PC-9 (cell line): ENCODE measurements at regions not wholly inside any gene's neighbourhood (a gene's known extent, or its start where the extent isn't known, plus 50 kb on each side); places are given as distances from the start of the nearest gene placed in this dataset.

Experiments
- BruUV-seq: library from RNA; stranded (reverse); fragments of 400-500 nt; replicated peaks from 2 replicates; lab custom pipeline; 2021; lab: Mats Ljungman, UMichigan
- CTCF ChIA-PET: fragments of 300-600 bp; sonication (Branson Sonifier 250); formaldehyde crosslinking; loops from one replicate; lab custom pipeline; 2022; ENCODE audit warnings: antibody characterized with exemption; lab: Charles Lee
- POLR2A ChIA-PET: fragments of 300-600 bp; sonication (Branson Sonifier 250); formaldehyde crosslinking; loops from one replicate; lab custom pipeline; 2022; ENCODE audit warnings: antibody characterized with exemption; ENCODE audit not compliant: unreplicated experiment; lab: Charles Lee
- DNase-seq, 2 experiments: peaks; one replicate each; pipeline versions ENCODE4 v3.0.0 to v3.0.0-alpha.2; 2015 to 2022; ENCODE audit warnings: mixed read lengths in 1 of 2
- H2AFZ ChIP-seq: fragments of 200-600 bp; sonication (generic); 2 replicates; pipeline ENCODE4 v1.8.1; 2017; ENCODE audit warnings: antibody characterized with exemption
- H3F3A ChIP-seq: fragments of 200-600 bp; sonication (generic); 2 replicates; pipeline ENCODE4 v1.8.1; 2017; ENCODE audit warnings: antibody characterized with exemption, mild to moderate bottlenecking, low read depth; ENCODE audit not compliant: insufficient read depth
- H3K27ac ChIP-seq: fragments of 200-600 bp; sonication (generic); 2 replicates; pipeline ENCODE4 v1.6.1; 2016; ENCODE audit warnings: mixed run types
- H3K27me3 ChIP-seq: fragments of 200-600 bp; sonication (generic); 2 replicates; pipeline ENCODE4 v1.6.1; 2016; ENCODE audit warnings: low read depth, mixed run types; ENCODE audit not compliant: insufficient read depth
- H3K36me3 ChIP-seq: fragments of 200-600 bp; sonication (generic); 2 replicates; pipeline ENCODE4 v1.6.1; 2016; ENCODE audit warnings: low read depth, mixed run types
- H3K4me1 ChIP-seq: fragments of 200-600 bp; sonication (generic); replicated peaks from 2 replicates; pipeline ENCODE4 v1.6.1; 2016; ENCODE audit warnings: mixed run types; ENCODE audit not compliant: insufficient read depth
- H3K4me2 ChIP-seq: fragments of 200-600 bp; sonication (generic); 2 replicates; pipeline ENCODE4 v1.6.1; 2017; ENCODE audit warnings: mixed run types
- H3K4me3 ChIP-seq: fragments of 200-600 bp; sonication (generic); 2 replicates; pipeline ENCODE4 v1.6.1; 2016; ENCODE audit warnings: mixed run types
- H3K79me2 ChIP-seq: fragments of 200-600 bp; sonication (generic); 2 replicates; pipeline ENCODE4 v1.6.1; 2017; ENCODE audit warnings: low read depth, mixed run types
- H3K9me2 ChIP-seq: fragments of 200-600 bp; sonication (generic); 2 replicates; pipeline ENCODE4 v1.8.1; 2017; ENCODE audit warnings: mild to moderate bottlenecking; ENCODE audit not compliant: insufficient read depth
- H3K9me3 ChIP-seq: fragments of 200-600 bp; sonication (generic); 2 replicates; pipeline ENCODE4 v1.8.1; 2016; ENCODE audit warnings: low read depth; ENCODE audit not compliant: insufficient read depth
- H4K20me1 ChIP-seq: fragments of 200-600 bp; sonication (generic); 2 replicates; pipeline ENCODE4 v1.8.1; 2017; ENCODE audit not compliant: insufficient read depth
- CTCF ChIP-seq: fragments of 200-600 bp; sonication (generic); conservative IDR thresholded peaks from 2 replicates; pipeline ENCODE4 v1.6.1; 2017; ENCODE audit warnings: mixed run types, antibody characterized with exemption, mild to moderate bottlenecking, moderate library complexity
- EZH2 ChIP-seq: fragments of 200-600 bp; sonication (generic); IDR thresholded peaks from 2 replicates; pipeline ENCODE4 v1.8.0; 2017; ENCODE audit warnings: antibody characterized with exemption, low read depth
- intact Hi-C: fragments of 100-400 bp; cut with micrococcal nuclease; formaldehyde crosslinking; loops from one replicate; pipeline ENCODE4 v1.10.0; 2022; ENCODE audit not compliant: unreplicated experiment

- POLR2A ChIA-PET: no interaction called here
- H3F3A ChIP-seq: no peaks in the 10 kb centered on the region
- CTCF ChIA-PET: no interaction called here
- BruUV-seq: no TSS peak
- H3K27ac ChIP-seq: no peak overlapping the region
- intact Hi-C loops: no loop called here
- no peak overlapping the region for H3K4me3 ChIP-seq
- H3K36me3 ChIP-seq: no peaks in the 10 kb centered on the region
- H3K27me3 ChIP-seq: no peaks in the 10 kb centered on the region
- H4K20me1 ChIP-seq: no peaks in the 10 kb centered on the region
- no peaks in the 10 kb centered on the region for H3K4me1 ChIP-seq
- H2AFZ ChIP-seq: no peak overlapping the region
- no peak for DNase-seq
- no peaks in the 10 kb centered on the region for H3K79me2 ChIP-seq
- H3K9me3 ChIP-seq: no peaks in the 10 kb centered on the region
- H3K9me2 ChIP-seq: no peaks in the 10 kb centered on the region; the same call in 1 of the 2 replicates
- no peak overlapping the region for H3K4me2 ChIP-seq
- TF ChIP-seq EZH2 (no peak), CTCF (no peak)
Observed at GRCh38 chr4:170243662-170244288, 154.0 kb upstream of the AADAT start.

- no peaks in the 10 kb centered on the region; the same call in 1 of the 2 replicates for H3K9me2 ChIP-seq
- no peaks in the 10 kb centered on the region for H3K79me2 ChIP-seq
- H3F3A ChIP-seq: no peaks in the 10 kb centered on the region
- H2AFZ ChIP-seq: no peak overlapping the region
- no peak overlapping the region for H3K4me2 ChIP-seq
- no peak overlapping the region for H3K4me3 ChIP-seq
- H3K27me3 ChIP-seq: no peaks in the 10 kb centered on the region
- POLR2A ChIA-PET: no interaction called here
- no peaks in the 10 kb centered on the region for H4K20me1 ChIP-seq
- intact Hi-C loops: no loop called here
- no TSS peak for BruUV-seq
- no peak for TF ChIP-seq EZH2
- no peak for TF ChIP-seq CTCF
- H3K27ac ChIP-seq: no peak overlapping the region
- H3K4me1 ChIP-seq: no peaks in the 10 kb centered on the region
- H3K36me3 ChIP-seq: no peaks in the 10 kb centered on the region
- CTCF ChIA-PET: no interaction called here
- DNase-seq: no peak
- no peaks in the 10 kb centered on the region for H3K9me3 ChIP-seq
Observed at GRCh38 chr4:170242471-170242870, 152.7 kb upstream of the AADAT start.

- Histone ChIP-seq H3K27ac (no peak overlapping the region), H3F3A (no peaks in the 10 kb centered on the region), H3K4me3 (no peak overlapping the region), H3K9me2 (no peaks in the 10 kb centered on the region), H2AFZ (no peak overlapping the region), H4K20me1 (no peaks in the 10 kb centered on the region), H3K27me3 (no peaks in the 10 kb centered on the region), H3K36me3 (no peaks in the 10 kb centered on the region), H3K9me3 (no peaks in the 10 kb centered on the region), H3K4me1 (no peaks in the 10 kb centered on the region), H3K79me2 (no peaks in the 10 kb centered on the region), H3K4me2 (no peak overlapping the region)
- ChIA-PET POLR2A (no interaction called here), CTCF (no interaction called here)
- no peak for DNase-seq
- no TSS peak for BruUV-seq
- TF ChIP-seq EZH2 (no peak), CTCF (no peak)
- intact Hi-C loops: no loop called here
Observed at GRCh38 chr4:170234800-170235199, 145.0 kb upstream of the AADAT start.
